ENCODE measurements at regions not wholly inside any gene's neighbourhood (a gene's known extent, or its start where the extent isn't known, plus 50 kb on each side); places are given as distances from the start of the nearest gene placed in this dataset.

- no peaks in the 10 kb centered on the region for H3K9me3 ChIP-seq
- CTCF ChIA-PET: no interaction called here
- H3K36me3 Mint-ChIP-seq (ENCODE audit: insufficient read depth, unreplicated experiment): no peaks in the 10 kb centered on the region
- intact Hi-C loops (cut with micrococcal nuclease; ENCODE audit: unreplicated experiment): no loop called here
- DNase-seq: no peak
- H3K4me3 Mint-ChIP-seq (ENCODE audit: unreplicated experiment): no peak overlapping the region
- H3K27me3 Mint-ChIP-seq (ENCODE audit: insufficient read depth, unreplicated experiment): no peaks in the 10 kb centered on the region
- H3K27me3 ChIP-seq (replicated peaks; ENCODE audit: control insufficient read depth, insufficient read depth, low read length): no peaks in the 10 kb centered on the region
- POLR2A ChIA-PET: no interaction called here
- BruUV-seq (replicated peaks): no TSS peak
- no peaks in the 10 kb centered on the region for H3K4me1 Mint-ChIP-seq (ENCODE audit: low read depth, unreplicated experiment)
- no peaks in the 10 kb centered on the region for H3K9me3 Mint-ChIP-seq (ENCODE audit: unreplicated experiment)
- no peak overlapping the region for H3K4me3 ChIP-seq (ENCODE audit: low read depth, low read length)
- H3K4me1 ChIP-seq: no peaks in the 10 kb centered on the region
- H3K27ac Mint-ChIP-seq (ENCODE audit: unreplicated experiment): no peak overlapping the region
- no peaks in the 10 kb centered on the region for H3K36me3 ChIP-seq (ENCODE audit: control insufficient read depth, insufficient read depth, low read length)
- no peak for TF ChIP-seq CTCF (IDR thresholded peaks at IDR 0.05; ENCODE audit: insufficient read depth in 1 of 2, low read depth in 1 of 2, low read length in 1 of 2, severe bottlenecking in 1 of 2, unreplicated experiment in 1 of 2)
These were observed 356.5 kb downstream of the CBLL2 start for GRCh38 chrX:22629105-22629725.

- Mint-ChIP-seq H3K36me3 (ENCODE audit: insufficient read depth, unreplicated experiment) (no peaks in the 10 kb centered on the region), H3K27ac (ENCODE audit: unreplicated experiment) (no peak overlapping the region), H3K4me1 (ENCODE audit: low read depth, unreplicated experiment) (no peaks in the 10 kb centered on the region), H3K27me3 (ENCODE audit: insufficient read depth, unreplicated experiment) (no peaks in the 10 kb centered on the region), H3K4me3 (ENCODE audit: unreplicated experiment) (no peak overlapping the region), H3K9me3 (ENCODE audit: unreplicated experiment) (no peaks in the 10 kb centered on the region)
- no TSS peak for BruUV-seq (replicated peaks)
- Histone ChIP-seq H3K9me3 (no peaks in the 10 kb centered on the region), H3K27me3 (replicated peaks; ENCODE audit: control insufficient read depth, insufficient read depth, low read length) (no peaks in the 10 kb centered on the region), H3K4me3 (ENCODE audit: low read depth, low read length) (no peak overlapping the region), H3K4me1 (no peaks in the 10 kb centered on the region), H3K36me3 (ENCODE audit: control insufficient read depth, insufficient read depth, low read length) (no peaks in the 10 kb centered on the region)
- DNase-seq: no peak
- intact Hi-C loops (cut with micrococcal nuclease; ENCODE audit: unreplicated experiment): no loop called here
- ChIA-PET POLR2A (no interaction called here), CTCF (no interaction called here)
- TF ChIP-seq CTCF (IDR thresholded peaks at IDR 0.05; ENCODE audit: insufficient read depth in 1 of 2, low read depth in 1 of 2, low read length in 1 of 2, severe bottlenecking in 1 of 2, unreplicated experiment in 1 of 2): no peak
These were observed 361.4 kb downstream of the CBLL2 start for GRCh38 chrX:22634083-22634482.

DNA sequence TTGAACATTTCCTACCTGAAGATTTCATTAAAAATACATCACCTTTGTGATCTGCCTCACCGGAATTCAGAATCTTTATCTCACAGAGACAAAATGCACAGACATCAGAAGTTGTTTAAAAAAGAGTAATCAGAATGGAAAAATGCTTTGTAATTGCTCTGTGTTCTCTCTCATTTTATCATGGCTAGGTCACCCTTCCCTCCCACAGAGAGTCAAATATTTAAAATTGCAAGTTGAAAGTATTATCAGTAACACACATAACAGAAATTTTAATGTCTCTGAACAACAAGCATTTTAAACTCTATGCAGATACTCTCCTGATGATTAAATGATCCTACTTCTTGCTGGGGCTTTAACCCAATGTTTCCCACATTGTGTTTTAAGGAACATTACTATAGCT lies 362.0 kb downstream of the CBLL2 start:
- no peaks in the 10 kb centered on the region for H3K27me3 ChIP-seq (replicated peaks; ENCODE audit: control insufficient read depth, insufficient read depth, low read length)
- intact Hi-C loops (cut with micrococcal nuclease; ENCODE audit: unreplicated experiment): no loop called here
- H3K27ac Mint-ChIP-seq (ENCODE audit: unreplicated experiment): no peak overlapping the region
- no peaks in the 10 kb centered on the region for H3K9me3 Mint-ChIP-seq (ENCODE audit: unreplicated experiment)
- ChIA-PET CTCF (no interaction called here), POLR2A (no interaction called here)
- no peaks in the 10 kb centered on the region for H3K9me3 ChIP-seq
- BruUV-seq (replicated peaks): no TSS peak
- H3K4me1 Mint-ChIP-seq (ENCODE audit: low read depth, unreplicated experiment): no peaks in the 10 kb centered on the region
- no peaks in the 10 kb centered on the region for H3K36me3 Mint-ChIP-seq (ENCODE audit: insufficient read depth, unreplicated experiment)
- no peak overlapping the region for H3K4me3 Mint-ChIP-seq (ENCODE audit: unreplicated experiment)
- no peak for TF ChIP-seq CTCF (IDR thresholded peaks at IDR 0.05; ENCODE audit: insufficient read depth in 1 of 2, low read depth in 1 of 2, low read length in 1 of 2, severe bottlenecking in 1 of 2, unreplicated experiment in 1 of 2)
- no peaks in the 10 kb centered on the region for H3K36me3 ChIP-seq (ENCODE audit: control insufficient read depth, insufficient read depth, low read length)
- no peak for DNase-seq
- H3K27me3 Mint-ChIP-seq (ENCODE audit: insufficient read depth, unreplicated experiment): no peaks in the 10 kb centered on the region
- no peak overlapping the region for H3K4me3 ChIP-seq (ENCODE audit: low read depth, low read length)
- no peaks in the 10 kb centered on the region for H3K4me1 ChIP-seq

Data from Caco-2 (cell line).